HepG2 (cell line): ENCODE measurements at regions not wholly inside any gene's neighbourhood (a gene's known extent, or its start where the extent isn't known, plus 50 kb on each side); places are given as distances from the start of the nearest gene placed in this dataset.

Experiments used
- ATAC-seq: fragments of 200-7000 bp; cut with Tn5 transposase; 3 replicates; pipeline ENCODE4 v1.9.1; 2020; ENCODE audit warnings: mild to moderate bottlenecking, moderate library complexity
- BruUV-seq: library from RNA; stranded (reverse); fragments of 400-500 nt; replicated peaks from 2 replicates; lab custom pipeline; 2021; lab: Mats Ljungman, UMichigan
- CTCF ChIA-PET: fragments of 300-600 bp; formaldehyde crosslinking; extraction: SDS; loops from one replicate; lab custom pipeline; 2021; ENCODE audit warnings: low total read pairs, inconsistent platforms, low intra/inter-chr PET ratio; lab: Yijun Ruan, JAX
- POLR2A ChIA-PET: fragments of 350-600 bp; sonication (Branson Sonifier 250); formaldehyde crosslinking; loops from one replicate; lab custom pipeline; 2020; ENCODE audit warnings: antibody characterized with exemption, inconsistent platforms; lab: Yijun Ruan, JAX
- DNase-seq: peaks from one replicate; pipeline ENCODE4 v3.0.0-alpha.2; 2015; ENCODE audit warnings: low spot score
- FAIRE-seq: peaks from 3 replicates; lab custom pipeline; 2011; peaks lifted over from hg19 to GRCh38; lab: Jason Lieb, UNC
- H2AFZ ChIP-seq: one replicate; pipeline ENCODE4 v1.6.1; 2011; ENCODE audit warnings: low read length, inconsistent platforms
- H3K27ac ChIP-seq: fragments of 300-600 bp; 3 replicates; pipeline ENCODE4 v1.8.0; 2011; ENCODE audit warnings: mixed run types, mild to moderate bottlenecking, mixed read lengths, low read length, inconsistent platforms; ENCODE audit not compliant: insufficient read depth; ENCODE audit errors: extremely low read length
- H3K27me3 ChIP-seq, 2 experiments: fragments of 200-600 bp in 1 of 2; 2 replicates in 1 of 2; 3 replicates in 1 of 2; pipeline versions ENCODE4 v1.6.0 to v1.8.0; 2011; ENCODE audit warnings: low read length in 2 of 2, mild to moderate bottlenecking in 2 of 2, moderate library complexity in 2 of 2, inconsistent platforms in 1 of 2; ENCODE audit not compliant: insufficient read depth in 2 of 2, control insufficient read depth in 1 of 2
- H3K36me3 ChIP-seq, 2 experiments: fragments of 200-600 bp in 1 of 2; replicated peaks in 1 of 2; 2 replicates in 1 of 2; 3 replicates in 1 of 2; pipeline versions ENCODE4 v1.5.1 to v1.8.0; 2011; ENCODE audit warnings: low read length in 2 of 2, inconsistent platforms in 1 of 2; ENCODE audit not compliant: insufficient read depth in 2 of 2, control insufficient read depth in 1 of 2
- H3K4me1 ChIP-seq: 2 replicates; pipeline ENCODE4 v1.5.1; 2012; ENCODE audit warnings: low read length, inconsistent platforms; ENCODE audit not compliant: insufficient read depth
- H3K4me2 ChIP-seq: 2 replicates; pipeline ENCODE4 v1.6.0; 2011; ENCODE audit warnings: low read depth, low read length, inconsistent platforms
- H3K4me3 ChIP-seq, 3 experiments: fragments of 200-600 bp in 1 of 3; sonication (generic), shearing (Covaris generic) in 1 of 3; replicated peaks in 1 of 3; 2 replicates each; pipeline ENCODE4 v1.5.1; 2011 to 2016; ENCODE audit warnings: low read length in 3 of 3, inconsistent platforms in 2 of 3, low read depth in 2 of 3, mild to moderate bottlenecking in 2 of 3, control low read depth in 1 of 3, mixed read lengths in 1 of 3; ENCODE audit not compliant: insufficient read depth in 1 of 3
- H3K79me2 ChIP-seq: one replicate; pipeline ENCODE4 v1.6.1; 2011; ENCODE audit warnings: low read length, inconsistent platforms; ENCODE audit not compliant: insufficient read depth
- H3K9ac ChIP-seq: 2 replicates; pipeline ENCODE4 v1.6.0; 2011; ENCODE audit warnings: mild to moderate bottlenecking, low read depth, low read length, inconsistent platforms; ENCODE audit not compliant: insufficient read depth
- H3K9me3 ChIP-seq: 2 replicates; pipeline ENCODE4 v1.5.1; 2012; ENCODE audit warnings: mild to moderate bottlenecking, low read length
- H4K20me1 ChIP-seq: 2 replicates; pipeline ENCODE4 v1.6.0; 2011; ENCODE audit warnings: inconsistent platforms, mild to moderate bottlenecking, low read length, moderate library complexity; ENCODE audit not compliant: insufficient read depth
- CBX1 ChIP-seq: IDR thresholded peaks from one replicate; pipeline ENCODE4 v1.6.1; 2016; ENCODE audit warnings: antibody characterized with exemption, low read depth
- CCAR2 ChIP-seq: fragments of 200-400 bp; formaldehyde crosslinking; optimal IDR thresholded peaks from 2 replicates; pipeline ENCODE3; 2018; ENCODE audit warnings: low read depth, mild to moderate bottlenecking, low read length, moderate library complexity
- EEA1 ChIP-seq: sonication (generic); formaldehyde crosslinking; IDR thresholded peaks from 2 replicates; pipeline ENCODE4 v1.5.1; 2020; ENCODE audit warnings: mild to moderate bottlenecking, missing genetic modification reagents, borderline replicate concordance
- JUN ChIP-seq: sonication (generic); formaldehyde crosslinking; IDR thresholded peaks from 2 replicates; pipeline ENCODE4 v1.4.0; 2020; ENCODE audit warnings: mild to moderate bottlenecking, missing genetic modification reagents
- NCOA2 ChIP-seq: sonication (generic); formaldehyde crosslinking; IDR thresholded peaks from 2 replicates; pipeline ENCODE4 v1.8.0; 2022; ENCODE audit warnings: inconsistent platforms
- ZFAT ChIP-seq: sonication (generic); formaldehyde crosslinking; conservative IDR thresholded peaks from 2 replicates; pipeline ENCODE4 v1.8.1; 2023; ENCODE audit warnings: missing genetic modification reagents, inconsistent platforms
- WGBS: methylation state at CpG from one replicate; pipeline ENCODE4 v1.1.6; 2017; ENCODE audit warnings: low lambda C conversion rate; 5-methylcytosine and 5-hydroxymethylcytosine counted together
- in situ Hi-C: cut with HindIII; loops from 2 replicates; pipeline ENCODE4 v1.10.0; 2017; ENCODE audit warnings: low pct_unique_long_range_greater_than_20kb; ENCODE audit not compliant: extremely low pct_ligation_motif_present
- intact Hi-C: fragments of 100-400 bp; cut with micrococcal nuclease; formaldehyde crosslinking; loops from one replicate; pipeline ENCODE4 v1.10.0; 2022; ENCODE audit not compliant: unreplicated experiment
- TF ChIP-seq, protein P1 (sequence below): sonication (generic); formaldehyde crosslinking; IDR thresholded peaks from 2 replicates; pipeline ENCODE4 v1.5.0; 2020; ENCODE audit warnings: mild to moderate bottlenecking, missing genetic modification reagents
- TF ChIP-seq, protein P2 (sequence below): sonication (generic); formaldehyde crosslinking; IDR thresholded peaks from 2 replicates; pipeline ENCODE4 v1.4.0; 2020; ENCODE audit warnings: missing genetic modification reagents
- TF ChIP-seq, protein P3 (sequence below): sonication (generic); formaldehyde crosslinking; IDR thresholded peaks from 2 replicates; pipeline ENCODE4 v1.4.0; 2020; ENCODE audit warnings: mild to moderate bottlenecking, missing genetic modification reagents

DNA sequence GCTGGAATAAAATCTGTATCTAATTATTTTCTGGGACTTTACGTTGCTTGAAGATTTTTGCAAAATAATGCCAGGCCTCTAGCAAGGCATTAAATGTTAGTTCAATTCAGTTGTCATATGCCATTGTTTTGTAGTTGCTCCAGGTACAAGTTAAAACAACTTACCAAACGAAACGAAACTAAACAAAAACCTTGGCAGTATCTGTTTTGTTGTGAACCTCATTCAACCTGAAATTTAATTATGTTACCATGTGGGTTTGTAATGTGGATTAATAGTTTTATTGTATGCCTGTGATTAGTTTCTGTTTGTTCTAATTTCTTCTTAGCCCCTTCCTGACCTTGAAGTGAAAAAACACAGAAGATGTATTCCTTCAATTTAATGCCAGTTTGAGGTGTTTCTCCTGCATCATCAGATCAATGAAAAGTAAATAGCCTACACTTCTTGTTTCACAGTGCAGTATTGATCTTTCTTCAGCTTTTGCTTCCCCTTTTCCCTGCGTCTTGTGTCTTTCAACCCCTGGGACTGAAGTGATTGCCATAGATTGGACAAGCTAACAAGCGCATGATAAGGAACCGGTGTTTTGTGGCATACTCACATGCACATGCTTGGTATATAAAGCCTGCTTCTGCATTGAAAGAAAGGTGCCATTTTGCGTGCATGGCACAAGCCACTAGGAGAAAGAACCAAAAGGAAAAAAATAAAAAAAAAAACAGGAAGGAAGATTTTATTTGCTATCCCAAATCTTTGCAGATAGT is 699.0 kb upstream of the ARRDC3 start:
- ChIA-PET CTCF (no interaction called here), POLR2A (no interaction called here)
- in situ Hi-C loops = no loop called here
- Histone ChIP-seq H3K27ac (no peak overlapping the region), H2AFZ (no peak overlapping the region), H3K4me2 (no peak overlapping the region), H3K79me2 (no peaks in the 10 kb centered on the region), H4K20me1 (no peaks in the 10 kb centered on the region), H3K9me3 (no peaks in the 10 kb centered on the region), H3K4me1 (no peaks in the 10 kb centered on the region), H3K4me3 (no peak overlapping the region), H3K36me3 (no peaks in the 10 kb centered on the region), H3K27me3 (no peaks in the 10 kb centered on the region), H3K9ac (no peak overlapping the region)
- 9% methylated on average over 7 of the region's 7 CpGs for WGBS
- FAIRE-seq = no peak
- intact Hi-C loops = no loop called here
- no peak for DNase-seq
- no TSS peak for BruUV-seq
- TF ChIP-seq, protein P1, sequence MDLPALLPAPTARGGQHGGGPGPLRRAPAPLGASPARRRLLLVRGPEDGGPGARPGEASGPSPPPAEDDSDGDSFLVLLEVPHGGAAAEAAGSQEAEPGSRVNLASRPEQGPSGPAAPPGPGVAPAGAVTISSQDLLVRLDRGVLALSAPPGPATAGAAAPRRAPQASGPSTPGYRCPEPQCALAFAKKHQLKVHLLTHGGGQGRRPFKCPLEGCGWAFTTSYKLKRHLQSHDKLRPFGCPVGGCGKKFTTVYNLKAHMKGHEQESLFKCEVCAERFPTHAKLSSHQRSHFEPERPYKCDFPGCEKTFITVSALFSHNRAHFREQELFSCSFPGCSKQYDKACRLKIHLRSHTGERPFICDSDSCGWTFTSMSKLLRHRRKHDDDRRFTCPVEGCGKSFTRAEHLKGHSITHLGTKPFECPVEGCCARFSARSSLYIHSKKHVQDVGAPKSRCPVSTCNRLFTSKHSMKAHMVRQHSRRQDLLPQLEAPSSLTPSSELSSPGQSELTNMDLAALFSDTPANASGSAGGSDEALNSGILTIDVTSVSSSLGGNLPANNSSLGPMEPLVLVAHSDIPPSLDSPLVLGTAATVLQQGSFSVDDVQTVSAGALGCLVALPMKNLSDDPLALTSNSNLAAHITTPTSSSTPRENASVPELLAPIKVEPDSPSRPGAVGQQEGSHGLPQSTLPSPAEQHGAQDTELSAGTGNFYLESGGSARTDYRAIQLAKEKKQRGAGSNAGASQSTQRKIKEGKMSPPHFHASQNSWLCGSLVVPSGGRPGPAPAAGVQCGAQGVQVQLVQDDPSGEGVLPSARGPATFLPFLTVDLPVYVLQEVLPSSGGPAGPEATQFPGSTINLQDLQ (CRISPR knock-in tag) = no peak
- no peak for TF ChIP-seq ZFAT
- TF ChIP-seq NCOA2 (CRISPR knock-in tag) = no peak
- ATAC-seq = no peak

DNA sequence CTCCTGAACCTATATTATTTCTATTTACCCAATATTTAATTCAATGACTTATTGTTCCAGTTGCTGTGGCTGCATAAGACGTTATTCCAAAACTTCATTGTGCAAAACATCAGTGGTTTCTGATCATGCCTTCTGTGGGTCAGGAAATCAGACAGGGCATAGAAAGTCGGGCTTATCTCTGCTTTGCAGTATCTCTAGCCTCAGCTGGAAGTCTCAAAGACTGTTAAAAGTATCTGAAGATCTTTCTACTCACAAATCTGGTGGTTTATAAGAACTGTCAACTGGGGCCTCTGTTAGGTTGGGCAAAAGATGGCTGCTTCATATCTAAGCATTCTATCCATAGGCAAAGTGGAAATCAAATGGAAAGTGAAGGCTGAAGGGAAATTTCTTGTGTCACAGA is 687.7 kb upstream of the ARRDC3 start:
- POLR2A ChIA-PET = no interaction called here
- H3K36me3 ChIP-seq = no peaks in the 10 kb centered on the region
- no peaks in the 10 kb centered on the region for H3K27me3 ChIP-seq
- peaks cover 10% of the 10 kb centered on the region; the same call in 1 of the 2 replicates for H3K9me3 ChIP-seq
- intact Hi-C loops (no loop called here), in situ Hi-C loops (no loop called here)
- ATAC-seq = no peak
- no peak overlapping the region for H2AFZ ChIP-seq
- no peak for DNase-seq
- no peaks in the 10 kb centered on the region for H3K79me2 ChIP-seq
- no peak overlapping the region for H3K4me3 ChIP-seq
- WGBS = 0% methylated on average over 2 of the region's 2 CpGs
- no TSS peak for BruUV-seq
- H3K9ac ChIP-seq = no peak overlapping the region
- H4K20me1 ChIP-seq = no peaks in the 10 kb centered on the region
- H3K4me1 ChIP-seq = no peaks in the 10 kb centered on the region
- TF ChIP-seq, protein P2, sequence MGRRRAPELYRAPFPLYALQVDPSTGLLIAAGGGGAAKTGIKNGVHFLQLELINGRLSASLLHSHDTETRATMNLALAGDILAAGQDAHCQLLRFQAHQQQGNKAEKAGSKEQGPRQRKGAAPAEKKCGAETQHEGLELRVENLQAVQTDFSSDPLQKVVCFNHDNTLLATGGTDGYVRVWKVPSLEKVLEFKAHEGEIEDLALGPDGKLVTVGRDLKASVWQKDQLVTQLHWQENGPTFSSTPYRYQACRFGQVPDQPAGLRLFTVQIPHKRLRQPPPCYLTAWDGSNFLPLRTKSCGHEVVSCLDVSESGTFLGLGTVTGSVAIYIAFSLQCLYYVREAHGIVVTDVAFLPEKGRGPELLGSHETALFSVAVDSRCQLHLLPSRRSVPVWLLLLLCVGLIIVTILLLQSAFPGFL (CRISPR knock-in tag) = no peak
- TF ChIP-seq, protein P3, sequence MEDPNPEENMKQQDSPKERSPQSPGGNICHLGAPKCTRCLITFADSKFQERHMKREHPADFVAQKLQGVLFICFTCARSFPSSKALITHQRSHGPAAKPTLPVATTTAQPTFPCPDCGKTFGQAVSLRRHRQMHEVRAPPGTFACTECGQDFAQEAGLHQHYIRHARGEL = no peak
- TF ChIP-seq CBX1 (no peak), JUN (CRISPR knock-in tag) (no peak), EEA1 (no peak), CCAR2 (no peak)
- TF ChIP-seq, all 625 proteins: peak for 0
- Histone ChIP-seq H3K27ac (no peak overlapping the region), H3K4me2 (no peak overlapping the region)
- CTCF ChIA-PET = no interaction called here
- FAIRE-seq = no peak
